GM13977 (cell line): ENCODE measurements at regions not wholly inside any gene's neighbourhood (a gene's known extent, or its start where the extent isn't known, plus 50 kb on each side); places are given as distances from the start of the nearest gene placed in this dataset.

Experiments
- DNase-seq: peaks from one replicate; pipeline ENCODE4 v3.0.0; 2012; ENCODE audit warnings: low spot score
- in situ Hi-C: fragments of 300-500 bp; cut with MboI; formaldehyde crosslinking; loops from one replicate; pipeline ENCODE4 v1.12.0; 2022; ENCODE audit warnings: low sequenced_read_pairs, low pct_unique_long_range_greater_than_20kb, mixed read lengths, inconsistent platforms; ENCODE audit not compliant: unreplicated experiment
- TF ChIP-seq, protein P1 (sequence below): IDR thresholded peaks from 2 replicates; pipeline ENCODE4 v1.5.1; 2012; ENCODE audit warnings: mild to moderate bottlenecking, control low read depth; ENCODE audit not compliant: insufficient read depth; ENCODE audit errors: extremely low read depth, missing control alignments

DNA sequence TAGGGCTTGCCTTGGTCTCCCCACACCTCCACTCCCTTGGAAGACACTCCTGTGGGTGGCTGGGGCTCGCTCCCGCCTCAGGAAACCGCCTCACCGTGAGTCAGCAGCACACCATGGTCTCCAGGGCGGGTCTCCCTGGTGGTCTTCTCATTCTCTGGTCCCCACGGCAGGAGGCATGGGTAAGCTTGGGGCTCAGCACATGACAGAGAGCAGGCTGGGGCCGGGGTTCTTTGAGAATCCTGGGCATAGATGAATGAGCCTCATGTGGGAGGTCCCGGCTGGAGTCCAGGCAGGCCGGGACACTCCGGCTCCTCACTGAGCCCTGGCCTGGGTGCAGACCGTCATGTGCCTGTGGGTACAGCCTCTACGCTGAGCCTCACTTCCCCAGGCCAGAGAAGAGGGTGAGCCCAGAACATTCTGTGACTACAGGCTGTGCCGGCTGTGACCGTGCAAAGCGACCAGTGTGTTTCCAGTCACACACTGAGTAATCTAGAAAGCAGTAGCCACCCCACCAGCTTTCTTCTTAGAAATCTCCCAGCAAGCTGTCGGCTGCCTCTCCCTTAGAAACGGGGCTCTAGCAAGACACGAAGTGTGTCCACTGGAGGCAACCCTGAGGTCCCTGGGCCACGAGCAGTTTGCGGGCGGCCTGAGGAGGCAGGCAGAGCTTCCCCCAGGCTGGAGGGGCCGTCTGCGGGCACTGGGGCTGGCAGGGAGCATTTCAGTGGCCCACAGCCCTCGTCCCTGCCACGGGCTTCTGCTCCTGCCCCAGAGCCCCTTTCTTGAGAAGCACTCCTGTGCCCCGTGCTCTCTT, 93.1 kb downstream of the RHOB start:
- TF ChIP-seq, protein P1, sequence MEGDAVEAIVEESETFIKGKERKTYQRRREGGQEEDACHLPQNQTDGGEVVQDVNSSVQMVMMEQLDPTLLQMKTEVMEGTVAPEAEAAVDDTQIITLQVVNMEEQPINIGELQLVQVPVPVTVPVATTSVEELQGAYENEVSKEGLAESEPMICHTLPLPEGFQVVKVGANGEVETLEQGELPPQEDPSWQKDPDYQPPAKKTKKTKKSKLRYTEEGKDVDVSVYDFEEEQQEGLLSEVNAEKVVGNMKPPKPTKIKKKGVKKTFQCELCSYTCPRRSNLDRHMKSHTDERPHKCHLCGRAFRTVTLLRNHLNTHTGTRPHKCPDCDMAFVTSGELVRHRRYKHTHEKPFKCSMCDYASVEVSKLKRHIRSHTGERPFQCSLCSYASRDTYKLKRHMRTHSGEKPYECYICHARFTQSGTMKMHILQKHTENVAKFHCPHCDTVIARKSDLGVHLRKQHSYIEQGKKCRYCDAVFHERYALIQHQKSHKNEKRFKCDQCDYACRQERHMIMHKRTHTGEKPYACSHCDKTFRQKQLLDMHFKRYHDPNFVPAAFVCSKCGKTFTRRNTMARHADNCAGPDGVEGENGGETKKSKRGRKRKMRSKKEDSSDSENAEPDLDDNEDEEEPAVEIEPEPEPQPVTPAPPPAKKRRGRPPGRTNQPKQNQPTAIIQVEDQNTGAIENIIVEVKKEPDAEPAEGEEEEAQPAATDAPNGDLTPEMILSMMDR: no peak
- in situ Hi-C loops: loop anchor here (10.0 kb wide), 1 partner anchor 95 kb away; no protein-coding TSS in a partner anchor
- DNase-seq: no peak

DNA sequence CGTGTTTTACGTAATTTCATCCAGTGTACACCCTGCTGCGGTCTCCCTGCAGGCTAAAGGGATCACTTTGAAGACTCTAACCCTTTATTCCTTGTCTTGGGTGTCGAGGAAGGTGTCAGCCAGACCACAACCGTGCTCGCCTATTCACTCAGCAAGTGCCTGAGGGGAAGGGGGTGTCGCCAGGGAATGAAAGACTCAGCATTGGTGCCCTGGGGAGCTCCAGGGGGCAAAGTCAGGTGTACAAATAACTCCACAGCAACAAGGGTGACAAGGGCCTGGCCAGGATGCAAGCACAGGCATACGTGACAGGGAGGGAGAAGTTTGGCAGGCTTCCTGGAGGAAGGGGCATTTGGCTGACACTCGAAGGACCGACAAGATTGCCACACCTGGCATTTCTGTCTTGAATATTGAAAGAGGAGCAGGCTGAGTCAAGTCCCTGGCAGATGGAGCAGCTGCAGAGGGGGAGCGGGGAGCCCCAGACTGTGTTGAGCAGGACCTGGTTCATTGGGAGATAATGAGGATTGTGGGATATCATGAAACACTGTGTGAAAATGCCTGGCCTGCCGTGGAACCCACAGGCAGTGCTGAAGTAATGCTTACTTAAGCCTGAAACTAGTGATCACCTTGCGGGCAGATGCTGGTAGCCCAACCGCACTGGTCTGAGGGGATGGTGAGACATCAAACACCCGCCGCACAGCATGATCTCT, 93.9 kb downstream of the RHOB start:
- TF ChIP-seq, protein P1: no peak
- no peak for DNase-seq
- in situ Hi-C loops: no loop called here

DNA sequence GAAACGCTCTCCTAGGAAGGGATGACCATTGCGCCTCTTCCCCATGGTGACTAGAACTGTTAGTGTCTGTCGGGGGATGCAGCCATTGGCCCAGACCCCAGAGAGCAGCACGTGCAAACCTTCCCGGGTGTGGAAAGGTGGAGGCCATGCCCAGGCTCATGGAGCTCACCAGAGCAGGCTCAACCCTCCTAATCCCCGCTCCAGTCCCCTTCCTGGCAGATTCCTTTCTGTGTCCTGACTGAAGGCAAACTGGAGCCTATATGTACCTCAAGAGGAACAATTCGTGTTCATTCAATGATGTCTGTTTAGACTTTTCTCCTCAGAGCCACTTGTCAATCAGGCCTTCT, 94.4 kb downstream of the RHOB start:
- in situ Hi-C loops: no loop called here
- TF ChIP-seq, protein P1: no peak
- no peak for DNase-seq

DNA sequence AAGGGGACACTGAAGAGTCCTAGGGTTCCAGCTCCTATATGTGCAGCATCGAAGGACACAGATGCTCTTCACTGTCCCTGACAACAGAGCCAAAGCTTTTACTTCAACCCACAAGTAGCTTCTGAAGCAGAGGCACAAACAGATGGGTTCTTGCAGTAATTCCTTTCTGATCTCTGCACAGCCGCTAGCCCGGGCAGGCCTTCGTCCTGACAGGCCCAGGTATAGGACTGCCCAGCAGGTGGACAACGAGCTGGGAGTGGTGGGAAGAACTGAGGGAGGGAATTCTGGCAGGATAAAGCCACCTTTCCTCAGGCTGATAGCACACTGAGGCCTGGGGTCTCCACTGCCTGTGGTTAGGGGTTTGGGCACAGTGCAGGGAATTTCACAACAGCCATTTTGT, 94.8 kb downstream of the RHOB start:
- TF ChIP-seq, protein P1: no peak
- no peak for DNase-seq
- in situ Hi-C loops: no loop called here

DNA sequence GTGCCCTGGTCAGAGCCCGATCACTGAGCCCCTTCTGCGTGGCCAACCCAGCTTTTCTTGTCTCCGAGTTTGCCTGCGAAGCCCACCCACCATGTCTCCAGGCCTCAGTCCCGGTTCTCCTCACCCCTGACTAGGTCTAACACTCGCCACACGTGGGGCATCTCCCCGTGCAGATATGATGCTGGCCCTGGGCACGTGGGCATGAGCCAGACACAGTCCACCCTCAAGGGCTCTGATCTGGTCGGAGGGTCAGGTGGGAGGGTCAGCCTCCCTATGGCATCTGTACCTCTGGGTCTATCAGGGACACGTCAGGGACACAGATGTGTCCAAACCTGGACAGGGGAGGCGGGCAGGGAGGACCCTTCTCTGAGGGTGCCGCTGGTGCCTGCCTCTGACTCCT, 95.4 kb downstream of the RHOB start:
- no peak for DNase-seq
- TF ChIP-seq, protein P1: no peak
- in situ Hi-C loops: no loop called here

DNA sequence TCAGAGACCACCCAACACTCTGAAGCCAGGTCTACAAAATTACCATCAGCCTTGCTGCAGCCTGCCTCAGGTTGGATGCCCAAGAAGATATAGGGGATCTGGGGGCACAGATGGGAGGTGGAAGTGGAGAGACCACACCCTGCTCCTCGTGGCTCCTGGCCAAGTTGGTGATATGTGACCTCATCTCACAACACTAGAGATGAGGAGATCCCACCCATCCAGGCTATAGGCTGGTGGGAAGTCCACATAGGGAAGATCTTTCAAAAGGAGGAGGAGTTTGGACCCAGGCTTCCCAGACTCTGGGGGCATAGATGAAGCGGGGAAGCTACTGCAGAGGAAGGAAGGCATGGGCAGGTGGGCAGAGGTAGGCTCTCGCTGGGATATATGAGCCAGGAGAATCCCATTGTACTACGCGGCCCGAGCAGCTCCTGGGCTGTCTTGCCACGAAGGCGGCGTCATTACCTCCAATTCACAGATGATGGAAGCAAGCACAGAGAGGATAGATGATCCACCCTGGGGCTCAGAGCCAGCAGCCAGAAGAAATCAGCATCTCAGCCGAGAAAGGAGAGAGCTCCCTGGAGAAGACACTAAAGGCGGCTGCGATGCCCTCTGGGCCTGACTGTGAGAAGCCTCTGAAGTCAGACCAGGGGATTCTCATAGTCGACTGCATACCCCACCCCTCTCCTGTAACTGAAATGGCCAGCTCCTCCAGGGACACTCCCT, 96.0 kb downstream of the RHOB start:
- DNase-seq: no peak
- in situ Hi-C loops: no loop called here
- TF ChIP-seq, protein P1: no peak
